Muscle layer of duodenum (tissue), 2 donors: ENCODE measurements at regions not wholly inside any gene's neighbourhood (a gene's known extent, or its start where the extent isn't known, plus 50 kb on each side); places are given as distances from the start of the nearest gene placed in this dataset.
"Not testable (repeated sequence)": the region's sequence is repeated elsewhere in the genome, so short reads cannot be mapped to it uniquely, and the experiment has no call there.

ENCODE experiments used
- H3K27ac ChIP-seq: one replicate; pipeline ENCODE4 v1.7.0; 2013; ENCODE audit warnings: mild to moderate bottlenecking, low read length
- H3K27me3 ChIP-seq: one replicate; pipeline ENCODE4 v1.7.0; 2013; ENCODE audit warnings: low read depth, mild to moderate bottlenecking, control low read depth, low read length
- H3K36me3 ChIP-seq, 2 donors: one replicate each; pipeline ENCODE4 v1.7.0; 2013; ENCODE audit warnings: low read length in 2 of 2, control low read depth in 1 of 2, mild to moderate bottlenecking in 1 of 2; ENCODE audit not compliant: insufficient read depth in 2 of 2, control insufficient read depth in 1 of 2
- H3K4me1 ChIP-seq, 2 donors: one replicate each; pipeline ENCODE4 v1.7.0; 2013; ENCODE audit warnings: low read length in 2 of 2, mild to moderate bottlenecking in 2 of 2, control low read depth in 1 of 2, moderate library complexity in 1 of 2; ENCODE audit not compliant: insufficient read depth in 2 of 2, control insufficient read depth in 1 of 2
- H3K4me3 ChIP-seq, 2 donors: one replicate each; pipeline ENCODE4 v1.7.0; 2013; ENCODE audit warnings: low read length in 2 of 2, low read depth in 1 of 2, mild to moderate bottlenecking in 1 of 2
- H3K9me3 ChIP-seq, 2 donors: one replicate each; pipeline ENCODE4 v1.7.0; 2013; ENCODE audit warnings: low read length in 2 of 2, control low read depth in 1 of 2, mild to moderate bottlenecking in 1 of 2; ENCODE audit not compliant: control insufficient read depth in 1 of 2
- donor health status: healthy.

DNA sequence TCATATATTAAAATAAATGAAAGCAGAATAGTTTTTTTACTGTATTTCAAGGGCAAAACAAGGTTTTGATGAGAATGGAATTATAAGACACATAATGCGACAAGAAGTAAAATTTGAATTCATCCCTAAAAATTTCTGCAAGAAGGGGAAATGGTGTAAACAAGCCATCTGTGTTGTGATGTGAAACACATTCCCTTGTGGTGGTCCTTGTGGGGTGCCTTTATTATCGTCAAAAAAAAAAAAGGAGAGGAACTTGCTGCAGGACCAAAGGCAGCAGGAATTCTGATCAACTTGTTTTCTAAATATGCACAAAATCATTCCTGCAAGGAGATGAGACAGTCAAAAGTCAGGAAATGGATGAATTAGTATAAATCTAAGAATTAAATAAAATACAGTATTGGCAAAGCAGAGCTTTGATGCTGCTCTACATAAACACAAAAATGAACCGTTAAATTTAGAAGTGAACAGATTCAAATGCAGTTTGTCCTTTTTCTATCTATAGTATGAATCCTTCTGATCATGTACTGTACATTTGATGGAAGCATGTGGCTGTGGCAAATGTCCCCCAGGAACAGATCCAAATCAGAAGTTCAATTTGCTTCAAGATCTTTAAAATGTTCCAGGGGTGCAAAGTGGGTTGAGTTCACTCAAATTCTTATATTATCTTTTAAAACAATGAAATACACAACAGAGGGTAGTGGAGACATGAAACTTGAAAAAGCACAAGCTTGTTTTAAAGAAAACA, 818.8 kb downstream of the PLCL1 start:
- H3K27me3 ChIP-seq: no peaks in the 10 kb centered on the region
- H3K9me3 ChIP-seq: no peaks in the 10 kb centered on the region
- no peak overlapping the region for H3K27ac ChIP-seq
- no peak overlapping the region for H3K4me3 ChIP-seq
- no peaks in the 10 kb centered on the region for H3K4me1 ChIP-seq
- H3K36me3 ChIP-seq: no peaks in the 10 kb centered on the region

DNA sequence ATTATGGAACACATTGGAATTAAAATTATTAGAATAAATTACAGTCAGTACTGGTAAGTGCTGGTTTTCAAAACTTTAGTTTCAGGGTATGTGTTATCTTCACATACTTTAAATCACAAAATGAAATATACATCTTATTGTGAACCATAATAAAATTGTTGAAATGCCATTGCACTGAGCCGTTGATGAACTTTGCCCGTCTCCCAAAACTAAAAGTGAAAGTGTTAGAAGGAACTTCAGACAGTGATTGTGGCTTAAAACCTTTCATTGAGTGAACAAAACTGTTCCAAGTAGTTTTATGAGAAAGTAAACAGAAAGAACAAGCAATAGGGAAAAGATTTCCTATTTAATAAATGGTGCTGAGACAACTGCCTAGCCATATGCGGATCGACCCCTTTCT, 811.6 kb downstream of the PLCL1 start:
- Histone ChIP-seq H3K9me3 (no peaks in the 10 kb centered on the region), H3K27me3 (no peaks in the 10 kb centered on the region), H3K4me1 (no peaks in the 10 kb centered on the region), H3K4me3 (peak overlapping the region in 1 of 2 donors; percentile 33), H3K36me3 (no peaks in the 10 kb centered on the region), H3K27ac (no peak overlapping the region)

DNA sequence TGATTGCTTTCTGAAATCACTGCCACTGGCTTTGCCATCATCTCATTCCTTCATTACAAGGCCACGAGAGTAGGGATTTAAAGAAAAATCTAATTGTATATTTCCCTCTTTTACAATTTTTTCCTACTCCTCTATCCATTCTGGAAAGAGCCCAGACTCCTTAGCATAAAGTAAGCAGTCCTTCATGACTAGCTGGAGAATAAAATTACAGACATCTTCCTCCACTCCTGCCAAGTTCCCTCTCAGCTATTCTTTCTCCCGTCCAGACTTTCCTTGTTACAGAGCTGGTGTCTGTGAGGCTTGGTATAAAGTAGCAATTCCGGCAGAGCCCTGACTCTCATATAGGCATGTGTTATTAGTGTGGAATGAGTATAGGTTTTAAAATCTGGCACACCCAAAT, 806.8 kb downstream of the PLCL1 start:
- no peak overlapping the region for H3K4me3 ChIP-seq
- H3K36me3 ChIP-seq: no peaks in the 10 kb centered on the region
- H3K9me3 ChIP-seq: no peaks in the 10 kb centered on the region
- H3K27me3 ChIP-seq: no peaks in the 10 kb centered on the region
- H3K27ac ChIP-seq: no peak overlapping the region
- H3K4me1 ChIP-seq: no peaks in the 10 kb centered on the region

DNA sequence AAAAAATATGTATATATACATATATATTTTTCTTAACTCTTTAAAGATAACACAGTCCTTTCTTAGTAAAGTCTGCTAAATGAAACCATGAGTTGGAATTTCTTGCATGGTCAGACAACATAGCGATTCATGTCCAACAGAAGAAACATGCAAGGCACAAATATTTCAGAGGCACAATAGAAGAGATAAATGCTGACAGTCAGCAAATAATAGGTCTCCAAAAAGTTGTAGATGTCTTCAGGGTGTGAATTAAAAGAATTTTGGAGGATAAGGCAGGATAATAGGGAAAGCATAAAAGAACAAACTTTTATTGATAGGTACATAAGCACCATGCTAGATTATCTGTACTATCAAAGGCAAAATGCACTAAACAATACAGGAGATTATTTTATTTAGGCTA, 800.2 kb downstream of the PLCL1 start:
- H3K4me3 ChIP-seq: no peak overlapping the region
- H3K27me3 ChIP-seq: no peaks in the 10 kb centered on the region
- no peaks in the 10 kb centered on the region for H3K36me3 ChIP-seq
- H3K27ac ChIP-seq: no peak overlapping the region
- H3K9me3 ChIP-seq: no peaks in the 10 kb centered on the region
- H3K4me1 ChIP-seq: no peaks in the 10 kb centered on the region

DNA sequence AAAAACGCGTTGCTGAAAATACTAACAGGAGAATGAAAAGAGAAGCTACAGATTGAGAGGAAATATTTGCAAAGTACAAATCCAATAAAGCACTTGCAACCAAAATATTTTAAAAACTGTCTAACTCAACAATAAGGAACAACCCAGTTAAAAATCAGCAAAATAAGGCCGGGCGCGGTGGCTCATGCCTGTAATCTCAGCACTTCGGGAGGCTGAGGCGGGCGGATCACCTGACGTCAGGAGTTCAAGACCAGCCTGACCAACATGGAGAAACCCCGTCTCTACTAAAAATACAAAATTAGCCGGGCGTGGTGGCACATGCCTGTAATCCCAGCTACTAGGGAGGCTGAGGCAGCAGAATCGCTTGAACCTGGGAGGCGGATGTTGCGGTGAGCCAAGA, 798.6 kb downstream of the PLCL1 start:
- H3K9me3 ChIP-seq, H3K4me1 ChIP-seq, H3K4me3 ChIP-seq, H3K36me3 ChIP-seq, H3K27ac ChIP-seq, H3K27me3 ChIP-seq: not testable (repeated sequence)

DNA sequence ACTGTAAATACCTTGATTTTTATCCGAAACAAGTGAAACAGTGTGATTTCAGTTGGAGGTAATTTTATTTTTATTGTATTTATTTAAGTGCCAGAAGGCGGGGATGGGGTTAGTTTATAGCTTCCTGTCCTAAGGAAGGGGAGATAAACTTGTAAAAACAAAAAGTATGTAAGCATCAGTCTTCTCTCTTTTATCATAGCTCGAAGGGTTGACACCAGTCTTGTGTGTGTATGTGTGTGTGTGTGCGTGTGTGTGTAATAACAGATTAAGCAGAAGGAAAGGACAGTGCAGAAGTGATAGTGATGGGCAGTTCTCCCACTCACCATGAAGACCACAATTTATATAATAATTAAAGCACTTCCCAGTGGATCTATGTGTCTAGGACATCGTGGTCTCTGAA, 793.3 kb downstream of the PLCL1 start:
- no peak overlapping the region for H3K27ac ChIP-seq
- H3K36me3 ChIP-seq: no peaks in the 10 kb centered on the region
- H3K4me1 ChIP-seq: no peaks in the 10 kb centered on the region
- no peaks in the 10 kb centered on the region for H3K27me3 ChIP-seq
- no peaks in the 10 kb centered on the region for H3K9me3 ChIP-seq
- no peak overlapping the region for H3K4me3 ChIP-seq

DNA sequence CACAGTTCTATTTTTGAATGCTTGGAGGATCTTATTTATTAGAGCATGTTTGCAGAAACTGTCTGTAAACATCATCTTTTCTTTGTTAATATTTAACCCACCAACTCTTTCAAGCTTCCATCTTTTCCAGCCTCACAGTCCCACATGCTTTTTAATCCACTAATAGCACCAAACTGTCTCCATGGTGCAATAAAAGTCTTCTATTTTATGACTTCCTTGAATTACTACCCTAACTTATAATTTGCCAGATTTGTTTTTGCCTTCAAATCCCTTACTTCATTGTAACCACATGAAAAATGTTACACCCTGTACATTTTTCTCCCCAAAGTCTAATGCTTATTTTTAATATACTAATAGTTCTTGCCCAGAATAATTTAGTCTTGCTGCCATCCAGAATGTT, 792.6 kb downstream of the PLCL1 start:
- no peaks in the 10 kb centered on the region for H3K4me1 ChIP-seq
- H3K27ac ChIP-seq: no peak overlapping the region
- H3K36me3 ChIP-seq: no peaks in the 10 kb centered on the region
- no peaks in the 10 kb centered on the region for H3K27me3 ChIP-seq
- H3K9me3 ChIP-seq: no peaks in the 10 kb centered on the region
- no peak overlapping the region for H3K4me3 ChIP-seq

DNA sequence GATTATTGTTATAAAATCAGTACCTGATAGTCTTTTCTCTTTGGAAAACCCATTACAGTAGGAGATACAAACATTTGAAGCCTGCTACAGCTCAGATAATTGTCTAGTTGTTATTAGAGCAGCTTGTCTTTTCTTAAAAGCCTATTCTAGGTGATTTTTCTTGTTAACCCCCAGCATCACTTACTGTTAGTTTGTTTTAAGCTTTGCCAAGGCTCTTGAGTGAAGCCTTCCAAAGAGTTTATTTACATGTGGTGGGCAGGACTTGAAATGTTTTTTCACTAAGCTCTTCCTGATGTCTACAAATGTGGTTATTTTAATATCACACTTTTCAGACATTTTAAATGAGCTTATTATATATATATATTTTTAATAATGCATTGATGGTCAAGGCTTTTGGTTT, 791.3 kb downstream of the PLCL1 start:
- no peaks in the 10 kb centered on the region for H3K27me3 ChIP-seq
- H3K4me1 ChIP-seq: no peaks in the 10 kb centered on the region
- H3K36me3 ChIP-seq: no peaks in the 10 kb centered on the region
- no peak overlapping the region for H3K27ac ChIP-seq
- no peak overlapping the region for H3K4me3 ChIP-seq
- no peaks in the 10 kb centered on the region for H3K9me3 ChIP-seq

DNA sequence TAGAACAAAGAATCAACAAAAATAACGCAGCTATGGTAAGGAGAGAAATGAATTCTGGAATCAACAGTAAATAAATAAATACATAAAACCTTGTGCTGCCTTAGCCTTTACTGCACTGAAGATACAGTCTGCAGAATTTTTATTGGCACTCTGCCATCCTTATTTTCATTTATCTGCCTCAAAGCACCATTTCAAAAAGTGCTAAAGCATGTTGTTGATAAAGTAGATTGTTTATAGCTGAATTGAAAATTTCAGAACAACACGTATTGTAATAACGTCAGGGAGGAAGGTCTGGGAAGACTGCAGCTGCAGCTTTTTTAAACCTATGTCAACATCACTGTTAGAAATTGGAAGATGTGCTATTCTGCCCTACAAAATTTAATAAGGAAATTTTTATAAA, 787.2 kb downstream of the PLCL1 start:
- Histone ChIP-seq H3K4me3 (no peak overlapping the region), H3K36me3 (no peaks in the 10 kb centered on the region), H3K9me3 (no peaks in the 10 kb centered on the region), H3K27ac (no peak overlapping the region), H3K27me3 (no peaks in the 10 kb centered on the region), H3K4me1 (no peaks in the 10 kb centered on the region)

DNA sequence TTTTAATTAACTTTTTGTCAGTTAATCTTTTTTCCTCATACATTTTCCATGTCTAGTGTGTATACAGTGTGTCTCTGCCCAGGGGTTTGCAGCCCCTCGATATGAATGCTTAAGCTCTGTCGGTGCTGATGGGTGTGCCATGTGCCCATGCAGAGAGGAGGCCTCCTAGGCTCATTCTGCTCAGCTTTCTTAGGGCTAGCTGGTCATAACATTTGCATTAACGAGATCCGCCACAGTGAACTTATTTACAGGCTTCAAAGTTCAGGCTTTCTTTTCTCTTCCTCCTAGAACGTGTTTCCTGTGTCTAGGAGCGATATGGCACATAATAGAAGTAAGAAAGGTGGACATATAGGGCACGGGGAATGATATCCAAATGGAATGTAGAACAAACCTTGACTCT, 783.3 kb downstream of the PLCL1 start:
- no peak overlapping the region for H3K4me3 ChIP-seq
- H3K4me1 ChIP-seq: no peaks in the 10 kb centered on the region
- H3K36me3 ChIP-seq: no peaks in the 10 kb centered on the region
- H3K27ac ChIP-seq: no peak overlapping the region
- H3K27me3 ChIP-seq: no peaks in the 10 kb centered on the region
- H3K9me3 ChIP-seq: no peaks in the 10 kb centered on the region

DNA sequence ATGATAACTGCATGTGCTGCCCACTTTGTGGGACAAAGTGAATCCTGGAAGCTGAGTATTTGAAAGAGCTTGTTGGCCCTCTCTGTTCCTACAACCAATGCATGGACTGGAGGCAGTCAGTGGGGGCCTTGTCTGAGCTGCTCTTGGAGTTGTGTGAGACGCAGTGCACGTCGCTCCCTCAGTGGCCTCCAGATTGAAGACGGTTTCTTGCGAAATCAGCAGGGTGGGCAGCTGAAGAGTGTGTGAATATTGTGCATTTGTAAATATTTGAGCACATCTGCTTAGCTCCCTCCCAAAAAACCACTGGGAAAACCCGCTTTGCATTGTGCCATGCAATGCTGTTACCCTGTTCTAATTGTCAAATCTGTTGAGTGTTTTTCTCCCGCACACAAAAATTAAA, 782.8 kb downstream of the PLCL1 start:
- no peak overlapping the region for H3K27ac ChIP-seq
- H3K4me3 ChIP-seq: no peak overlapping the region
- H3K36me3 ChIP-seq: no peaks in the 10 kb centered on the region

DNA sequence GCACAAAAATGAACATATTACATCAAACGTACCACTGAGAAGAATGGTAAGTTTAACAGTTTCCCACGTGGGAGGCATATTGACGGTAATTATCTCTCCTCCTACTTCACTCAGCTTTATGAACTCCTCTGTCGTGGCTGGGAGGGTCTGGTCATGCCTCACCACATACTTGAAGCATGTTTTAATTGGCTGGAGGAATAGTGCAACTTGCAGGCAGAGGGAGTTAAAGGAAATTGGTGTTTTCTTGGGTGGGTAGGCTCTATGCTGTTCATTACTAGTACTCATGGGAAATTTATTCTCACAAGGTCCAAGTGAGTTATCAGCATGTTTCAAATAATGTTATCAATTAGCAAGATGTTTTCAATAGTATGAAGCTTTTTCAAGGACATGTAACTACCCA, 767.0 kb downstream of the PLCL1 start:
- no peaks in the 10 kb centered on the region for H3K4me1 ChIP-seq
- H3K4me3 ChIP-seq: no peak overlapping the region
- no peaks in the 10 kb centered on the region for H3K27me3 ChIP-seq
- H3K9me3 ChIP-seq: no peaks in the 10 kb centered on the region
- H3K27ac ChIP-seq: no peak overlapping the region
- H3K36me3 ChIP-seq: no peaks in the 10 kb centered on the region

More for the DNA sequence above, 782.8 kb downstream of the PLCL1 start:
- Histone ChIP-seq H3K9me3 (no peaks in the 10 kb centered on the region), H3K4me1 (no peaks in the 10 kb centered on the region), H3K27me3 (no peaks in the 10 kb centered on the region)
